Nephron progenitor cell (in vitro differentiated cells): ENCODE measurements at regions not wholly inside any gene's neighbourhood (a gene's known extent, or its start where the extent isn't known, plus 50 kb on each side); places are given as distances from the start of the nearest gene placed in this dataset.

Experiments
- DNase-seq: peaks from one replicate; pipeline ENCODE4 v3.0.0; 2021
- H3K27ac Mint-ChIP-seq: 2 replicates; pipeline ENCODE4 v1.8.0; 2021; ENCODE audit warnings: mild to moderate bottlenecking, moderate library complexity, mixed read lengths
- H3K27me3 Mint-ChIP-seq: 2 replicates; pipeline ENCODE4 v1.8.0; 2021; ENCODE audit warnings: mild to moderate bottlenecking, low read depth, mixed read lengths; ENCODE audit not compliant: poor library complexity
- H3K36me3 Mint-ChIP-seq: 2 replicates; pipeline ENCODE4 v1.8.0; 2021; ENCODE audit warnings: low read depth, mixed read lengths
- H3K4me1 Mint-ChIP-seq: 2 replicates; pipeline ENCODE4 v1.8.0; 2021; ENCODE audit warnings: mixed read lengths
- H3K4me3 Mint-ChIP-seq: 2 replicates; pipeline ENCODE4 v1.8.0; 2021; ENCODE audit warnings: mild to moderate bottlenecking, moderate library complexity, mixed read lengths
- H3K9me3 Mint-ChIP-seq: 2 replicates; pipeline ENCODE4 v1.8.0; 2021; ENCODE audit warnings: mild to moderate bottlenecking, moderate library complexity, mixed read lengths
- CTCF ChIP-seq: fragments of 200-600 bp; sonication (generic); IDR thresholded peaks from 2 replicates; pipeline ENCODE4 v1.5.0; 2021; ENCODE audit warnings: antibody characterized with exemption

- no peak overlapping the region for H3K27ac Mint-ChIP-seq
- no peak for TF ChIP-seq CTCF
- H3K27me3 Mint-ChIP-seq, result no peaks in the 10 kb centered on the region
- no peak for DNase-seq
- H3K4me1 Mint-ChIP-seq, result peaks cover 59% of the 10 kb centered on the region
- peaks cover 17% of the 10 kb centered on the region for H3K36me3 Mint-ChIP-seq
- H3K4me3 Mint-ChIP-seq, result no peak overlapping the region
- H3K9me3 Mint-ChIP-seq, result peaks cover 38% of the 10 kb centered on the region
These were observed 187.1 kb upstream of the CDKN3 start for GRCh38 chr14:54209511-54210250.

GRCh38 chr14:54211551-54212308, 185.1 kb upstream of the CDKN3 start:
- peaks cover 48% of the 10 kb centered on the region for H3K4me1 Mint-ChIP-seq
- peaks cover 7% of the 10 kb centered on the region for H3K36me3 Mint-ChIP-seq
- H3K27me3 Mint-ChIP-seq, result peaks cover 2% of the 10 kb centered on the region
- DNase-seq, result no peak
- H3K4me3 Mint-ChIP-seq, result no peak overlapping the region
- H3K9me3 Mint-ChIP-seq, result peaks cover 22% of the 10 kb centered on the region
- peak overlapping the region; percentile 47 for H3K27ac Mint-ChIP-seq
- no peak for TF ChIP-seq CTCF

GRCh38 chr14:54213536-54213935, 183.3 kb upstream of the CDKN3 start:
- Mint-ChIP-seq H3K9me3 (peaks cover 24% of the 10 kb centered on the region), H3K4me3 (no peak overlapping the region), H3K4me1 (peaks cover 53% of the 10 kb centered on the region), H3K36me3 (peaks cover 10% of the 10 kb centered on the region), H3K27ac (no peak overlapping the region), H3K27me3 (peaks cover 3% of the 10 kb centered on the region)
- no peak for TF ChIP-seq CTCF
- DNase-seq, result no peak

- Mint-ChIP-seq H3K4me1 (peaks cover 55% of the 10 kb centered on the region), H3K4me3 (no peak overlapping the region), H3K9me3 (peaks cover 23% of the 10 kb centered on the region), H3K36me3 (peaks cover 10% of the 10 kb centered on the region), H3K27me3 (peaks cover 3% of the 10 kb centered on the region), H3K27ac (peak overlapping the region; percentile 47)
- DNase-seq, result no peak
- no peak for TF ChIP-seq CTCF
These were observed 180.0 kb upstream of the CDKN3 start for GRCh38 chr14:54216827-54217226.

GRCh38 chr14:54219261-54220070, 177.3 kb upstream of the CDKN3 start:
- peaks cover 4% of the 10 kb centered on the region for H3K36me3 Mint-ChIP-seq
- peaks cover 3% of the 10 kb centered on the region for H3K27me3 Mint-ChIP-seq
- H3K4me3 Mint-ChIP-seq, result peak overlapping the region; percentile 82
- H3K4me1 Mint-ChIP-seq, result peaks cover 79% of the 10 kb centered on the region
- H3K27ac Mint-ChIP-seq, result peak overlapping the region; percentile 99
- peak; percentile 60 for DNase-seq
- no peak for TF ChIP-seq CTCF
- H3K9me3 Mint-ChIP-seq, result peaks cover 3% of the 10 kb centered on the region
